ACC112 (cell line): ENCODE measurements at regions not wholly inside any gene's neighbourhood (a gene's known extent, or its start where the extent isn't known, plus 50 kb on each side); places are given as distances from the start of the nearest gene placed in this dataset.

ENCODE experiments used
- H2AFZ ChIP-seq: fragments of 200-600 bp; sonication (generic); one replicate; pipeline ENCODE4 v1.6.0; 2017; ENCODE audit warnings: antibody characterized with exemption, low read length; ENCODE audit not compliant: unreplicated experiment
- H3K27ac ChIP-seq: fragments of 200-600 bp; sonication (generic); 2 replicates; pipeline ENCODE4 v1.5.1; 2014; ENCODE audit warnings: low read depth, mild to moderate bottlenecking, antibody characterized with exemption, low read length, moderate library complexity
- H3K27me3 ChIP-seq: fragments of 200-600 bp; sonication (generic); 2 replicates; pipeline ENCODE4 v1.6.1; 2014; ENCODE audit warnings: mild to moderate bottlenecking, antibody characterized with exemption, low read length, moderate library complexity, mixed read lengths; ENCODE audit not compliant: insufficient read depth
- H3K36me3 ChIP-seq: fragments of 200-600 bp; sonication (generic); 2 replicates; pipeline ENCODE4 v1.6.1; 2016; ENCODE audit warnings: mild to moderate bottlenecking, antibody characterized with exemption, low read length, moderate library complexity, mixed read lengths; ENCODE audit not compliant: insufficient read depth
- H3K4me1 ChIP-seq: fragments of 200-600 bp; sonication (generic); one replicate; pipeline ENCODE4 v1.6.1; 2016; ENCODE audit warnings: low read length, mixed read lengths; ENCODE audit not compliant: insufficient read depth, unreplicated experiment, control insufficient read depth
- H3K4me3 ChIP-seq: fragments of 200-600 bp; sonication (generic); 2 replicates; pipeline ENCODE4 v1.5.1; 2014; ENCODE audit warnings: mild to moderate bottlenecking, low read depth, low read length
- H3K79me2 ChIP-seq: fragments of 200-600 bp; sonication (generic); one replicate; pipeline ENCODE4 v1.6.0; 2016; ENCODE audit warnings: low read length; ENCODE audit not compliant: control insufficient read depth, unreplicated experiment, insufficient read depth

- no peak overlapping the region for H3K4me3 ChIP-seq
- no peaks in the 10 kb centered on the region for H3K79me2 ChIP-seq
- H3K27ac ChIP-seq = no peak overlapping the region
- no peaks in the 10 kb centered on the region for H3K4me1 ChIP-seq
- no peak overlapping the region for H2AFZ ChIP-seq
- H3K27me3 ChIP-seq = no peaks in the 10 kb centered on the region
- H3K36me3 ChIP-seq = no peaks in the 10 kb centered on the region
Observed at GRCh38 chr6:164838068-164838615, 471.3 kb downstream of the C6orf118 start.

- no peak overlapping the region for H3K27ac ChIP-seq
- H3K79me2 ChIP-seq = no peaks in the 10 kb centered on the region
- no peak overlapping the region for H3K4me3 ChIP-seq
- H2AFZ ChIP-seq = no peak overlapping the region
- H3K27me3 ChIP-seq = no peaks in the 10 kb centered on the region
- H3K4me1 ChIP-seq = no peaks in the 10 kb centered on the region
- no peaks in the 10 kb centered on the region for H3K36me3 ChIP-seq
Observed at GRCh38 chr6:164836486-164836885, 472.9 kb downstream of the C6orf118 start.

DNA sequence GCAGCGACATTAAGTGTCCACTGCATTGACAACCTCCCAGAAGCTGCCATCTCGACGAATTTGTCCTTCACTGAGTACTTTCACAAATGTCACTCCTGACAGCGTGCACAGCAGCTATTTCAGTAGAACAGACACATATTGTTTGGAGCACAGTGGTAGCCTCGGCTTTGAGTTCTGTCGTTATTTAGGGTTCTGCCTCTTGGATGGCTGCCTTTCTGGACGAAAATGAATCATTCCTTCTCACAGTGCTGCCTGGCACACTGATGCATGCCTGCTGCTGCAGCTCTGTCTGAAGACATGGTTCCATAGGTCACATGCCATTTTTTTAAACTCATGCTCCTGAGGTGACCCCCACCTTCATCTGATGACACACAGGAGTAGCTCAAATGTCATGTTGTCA is 477.0 kb downstream of the C6orf118 start:
- H3K27me3 ChIP-seq = no peaks in the 10 kb centered on the region
- no peak overlapping the region for H3K4me3 ChIP-seq
- no peak overlapping the region for H3K27ac ChIP-seq

GRCh38 chr6:164827537-164827936 is 481.9 kb downstream of the C6orf118 start:
- H3K36me3 ChIP-seq = no peaks in the 10 kb centered on the region
- no peaks in the 10 kb centered on the region for H3K4me1 ChIP-seq
- no peak overlapping the region for H3K4me3 ChIP-seq
- no peaks in the 10 kb centered on the region for H3K27me3 ChIP-seq
- no peak overlapping the region for H2AFZ ChIP-seq
- H3K27ac ChIP-seq = no peak overlapping the region
- H3K79me2 ChIP-seq = no peaks in the 10 kb centered on the region

More for the DNA sequence above, 477.0 kb downstream of the C6orf118 start:
- no peaks in the 10 kb centered on the region for H3K79me2 ChIP-seq
- no peaks in the 10 kb centered on the region for H3K4me1 ChIP-seq
- no peaks in the 10 kb centered on the region for H3K36me3 ChIP-seq
- no peak overlapping the region for H2AFZ ChIP-seq

- no peaks in the 10 kb centered on the region for H3K4me1 ChIP-seq
- no peaks in the 10 kb centered on the region for H3K27me3 ChIP-seq
- no peaks in the 10 kb centered on the region for H3K36me3 ChIP-seq
- no peak overlapping the region for H3K4me3 ChIP-seq
- H2AFZ ChIP-seq = no peak overlapping the region
- no peaks in the 10 kb centered on the region for H3K79me2 ChIP-seq
- no peak overlapping the region for H3K27ac ChIP-seq
Observed at GRCh38 chr6:164826831-164827468, 482.5 kb downstream of the C6orf118 start.

DNA sequence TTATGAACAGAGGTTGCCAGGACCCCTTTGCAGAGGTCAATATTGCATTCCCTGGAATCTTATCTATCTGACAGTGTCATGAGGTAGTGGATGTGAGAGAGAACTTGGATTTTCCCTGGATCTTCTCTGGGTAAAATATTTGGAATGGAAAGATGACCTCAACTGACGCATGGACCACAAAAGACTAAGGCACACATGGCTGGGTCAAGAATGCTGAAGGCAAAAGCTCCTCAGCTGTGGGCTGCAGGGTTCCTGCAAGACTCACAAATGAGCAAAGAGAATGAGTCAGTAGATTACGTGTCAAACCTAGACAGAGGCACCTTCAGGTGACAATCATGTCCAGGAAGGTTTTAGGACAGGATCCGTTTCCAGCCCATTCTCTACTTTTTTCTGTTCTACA is 484.0 kb downstream of the C6orf118 start:
- Histone ChIP-seq H3K4me1 (no peaks in the 10 kb centered on the region), H3K4me3 (no peak overlapping the region), H3K27me3 (no peaks in the 10 kb centered on the region), H2AFZ (no peak overlapping the region), H3K79me2 (no peaks in the 10 kb centered on the region), H3K36me3 (no peaks in the 10 kb centered on the region), H3K27ac (no peak overlapping the region)

- Histone ChIP-seq H3K36me3 (no peaks in the 10 kb centered on the region), H3K27ac (no peak overlapping the region), H3K27me3 (no peaks in the 10 kb centered on the region), H3K79me2 (no peaks in the 10 kb centered on the region), H3K4me3 (no peak overlapping the region), H3K4me1 (no peaks in the 10 kb centered on the region), H2AFZ (no peak overlapping the region)
Observed at GRCh38 chr6:164817662-164818061, 491.7 kb downstream of the C6orf118 start.

- Histone ChIP-seq H3K4me3 (no peak overlapping the region), H3K4me1 (no peaks in the 10 kb centered on the region), H3K36me3 (no peaks in the 10 kb centered on the region), H3K27ac (no peak overlapping the region), H3K27me3 (no peaks in the 10 kb centered on the region), H3K79me2 (no peaks in the 10 kb centered on the region), H2AFZ (no peak overlapping the region)
Observed at GRCh38 chr6:164812706-164813105, 496.7 kb downstream of the C6orf118 start.

DNA sequence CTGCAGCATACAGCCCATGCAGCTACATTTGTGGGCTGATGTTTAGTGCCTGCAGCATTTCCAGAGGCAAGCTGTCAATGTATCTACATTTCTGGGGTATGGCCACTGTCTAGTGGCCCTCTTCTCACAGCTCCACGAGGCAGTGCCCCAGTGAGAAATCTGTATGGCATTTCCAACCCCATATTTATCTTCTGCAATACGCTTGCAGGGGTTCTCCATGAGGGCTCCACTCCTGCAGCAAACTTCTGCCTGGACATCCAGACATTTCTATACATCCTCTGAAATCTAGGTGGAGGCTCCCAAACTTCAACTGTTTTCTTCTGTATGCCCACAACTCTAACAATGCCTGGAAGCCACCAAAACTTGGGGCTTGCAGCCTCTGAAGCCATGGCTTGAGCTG is 502.3 kb downstream of the C6orf118 start:
- Histone ChIP-seq H3K4me3 (no peak overlapping the region), H3K4me1 (no peaks in the 10 kb centered on the region), H2AFZ (no peak overlapping the region), H3K27me3 (no peaks in the 10 kb centered on the region), H3K79me2 (no peaks in the 10 kb centered on the region), H3K27ac (no peak overlapping the region), H3K36me3 (no peaks in the 10 kb centered on the region)

DNA sequence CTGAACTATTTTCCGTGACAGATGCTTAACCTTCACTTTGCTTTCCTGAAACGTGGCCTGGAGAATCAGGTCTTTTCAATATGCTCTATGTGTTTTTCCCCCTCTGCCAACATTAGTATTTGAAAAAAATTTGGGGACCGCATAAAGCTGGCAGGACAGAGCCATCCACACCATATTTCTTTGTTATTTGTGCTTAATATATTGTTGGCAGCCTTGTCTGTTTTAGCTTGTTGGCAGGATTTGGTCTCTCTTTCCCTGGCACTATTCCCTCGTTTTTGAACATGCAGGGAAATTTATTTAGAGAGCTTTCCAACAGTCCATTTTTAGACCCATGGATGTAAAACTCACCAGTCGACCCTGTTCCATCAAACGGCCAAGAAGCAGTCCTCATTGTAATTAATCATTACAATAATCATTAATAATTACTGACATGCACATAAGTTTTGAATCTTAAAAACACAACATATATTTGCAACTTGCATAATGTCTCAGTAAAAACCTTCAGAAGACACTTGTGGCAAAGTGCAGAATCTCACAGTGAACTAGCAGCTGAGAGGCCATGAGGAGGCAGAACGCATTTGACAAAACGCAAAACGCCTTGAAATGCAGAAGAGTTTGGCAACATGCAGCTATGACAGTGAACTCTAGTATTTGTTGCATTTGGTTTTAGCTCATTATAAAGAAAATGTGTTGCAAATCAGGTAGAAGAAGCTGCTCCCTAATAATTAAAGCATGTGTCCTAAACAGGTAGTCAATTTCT is 514.2 kb downstream of the C6orf118 start:
- no peak overlapping the region for H3K4me3 ChIP-seq
- no peaks in the 10 kb centered on the region for H3K27me3 ChIP-seq
- no peak overlapping the region for H2AFZ ChIP-seq

DNA sequence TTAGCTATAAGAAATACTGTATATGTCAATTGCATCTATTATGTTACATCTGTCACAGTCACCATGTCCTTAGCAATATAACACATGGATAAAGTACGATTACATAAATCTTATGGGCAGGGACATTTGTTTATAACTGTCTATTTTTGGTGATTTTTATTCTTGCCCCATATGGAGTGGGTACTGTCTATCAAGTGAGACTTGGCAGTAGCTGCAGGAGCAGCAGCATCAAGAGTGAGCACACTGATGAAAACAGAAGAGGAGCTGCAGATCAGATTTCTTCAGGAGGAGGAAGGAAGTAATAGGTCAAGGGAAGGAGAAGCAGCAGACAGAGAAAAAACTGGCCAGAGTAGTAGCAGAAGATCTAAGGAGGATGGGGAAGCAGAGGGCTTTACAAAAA is 516.7 kb downstream of the C6orf118 start:
- no peaks in the 10 kb centered on the region for H3K4me1 ChIP-seq
- H3K36me3 ChIP-seq = no peaks in the 10 kb centered on the region
- H2AFZ ChIP-seq = no peak overlapping the region
- H3K27me3 ChIP-seq = no peaks in the 10 kb centered on the region
- H3K4me3 ChIP-seq = no peak overlapping the region
- H3K79me2 ChIP-seq = no peaks in the 10 kb centered on the region
- no peak overlapping the region for H3K27ac ChIP-seq

More for the DNA sequence above, 514.2 kb downstream of the C6orf118 start:
- Histone ChIP-seq H3K4me1 (no peaks in the 10 kb centered on the region), H3K79me2 (no peaks in the 10 kb centered on the region), H3K27ac (no peak overlapping the region), H3K36me3 (no peaks in the 10 kb centered on the region)
